Astrocyte of the cerebellum (primary cell): ENCODE measurements at regions not wholly inside any gene's neighbourhood (a gene's known extent, or its start where the extent isn't known, plus 50 kb on each side); places are given as distances from the start of the nearest gene placed in this dataset.

Experiments
- DNase-seq: peaks from one replicate; pipeline ENCODE4 v3.0.0-alpha.2; 2011; ENCODE audit warnings: low read depth
- H3K4me3 ChIP-seq: 2 replicates; pipeline ENCODE4 v1.5.1; 2011; ENCODE audit warnings: mild to moderate bottlenecking, low read depth, low read length, moderate library complexity
- in situ Hi-C: cut with HindIII; loops from 2 replicates; pipeline ENCODE4 v1.10.0; 2017; ENCODE audit warnings: low sequenced_read_pairs
- TF ChIP-seq, protein P1 (sequence below): IDR thresholded peaks from 2 replicates; pipeline ENCODE4 v1.5.1; 2012; ENCODE audit warnings: low read length, low read depth, moderate library complexity, mild to moderate bottlenecking; ENCODE audit errors: missing control alignments

DNA sequence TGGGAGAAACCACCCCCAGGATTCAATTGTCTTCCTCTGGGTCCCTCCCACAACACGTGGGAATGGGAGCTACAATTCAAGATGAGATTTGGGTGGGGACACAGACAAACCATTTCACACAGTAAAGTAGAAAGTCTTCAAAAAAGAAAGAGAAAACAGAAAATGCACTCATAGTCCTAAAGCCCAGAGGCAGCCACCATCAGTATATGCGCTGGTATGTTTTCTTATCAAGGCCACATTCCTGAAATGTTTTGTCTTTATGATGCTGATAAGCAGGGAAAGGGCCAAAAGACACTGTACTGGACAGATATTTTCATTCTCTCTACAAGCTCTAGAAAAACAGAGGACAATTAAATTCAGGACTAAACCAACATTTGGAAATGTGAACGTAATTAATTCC is 375.8 kb upstream of the TSHZ3 start:
- no peak overlapping the region for H3K4me3 ChIP-seq
- TF ChIP-seq, protein P1, sequence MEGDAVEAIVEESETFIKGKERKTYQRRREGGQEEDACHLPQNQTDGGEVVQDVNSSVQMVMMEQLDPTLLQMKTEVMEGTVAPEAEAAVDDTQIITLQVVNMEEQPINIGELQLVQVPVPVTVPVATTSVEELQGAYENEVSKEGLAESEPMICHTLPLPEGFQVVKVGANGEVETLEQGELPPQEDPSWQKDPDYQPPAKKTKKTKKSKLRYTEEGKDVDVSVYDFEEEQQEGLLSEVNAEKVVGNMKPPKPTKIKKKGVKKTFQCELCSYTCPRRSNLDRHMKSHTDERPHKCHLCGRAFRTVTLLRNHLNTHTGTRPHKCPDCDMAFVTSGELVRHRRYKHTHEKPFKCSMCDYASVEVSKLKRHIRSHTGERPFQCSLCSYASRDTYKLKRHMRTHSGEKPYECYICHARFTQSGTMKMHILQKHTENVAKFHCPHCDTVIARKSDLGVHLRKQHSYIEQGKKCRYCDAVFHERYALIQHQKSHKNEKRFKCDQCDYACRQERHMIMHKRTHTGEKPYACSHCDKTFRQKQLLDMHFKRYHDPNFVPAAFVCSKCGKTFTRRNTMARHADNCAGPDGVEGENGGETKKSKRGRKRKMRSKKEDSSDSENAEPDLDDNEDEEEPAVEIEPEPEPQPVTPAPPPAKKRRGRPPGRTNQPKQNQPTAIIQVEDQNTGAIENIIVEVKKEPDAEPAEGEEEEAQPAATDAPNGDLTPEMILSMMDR = no peak
- DNase-seq = no peak
- in situ Hi-C loops = no loop called here

DNA sequence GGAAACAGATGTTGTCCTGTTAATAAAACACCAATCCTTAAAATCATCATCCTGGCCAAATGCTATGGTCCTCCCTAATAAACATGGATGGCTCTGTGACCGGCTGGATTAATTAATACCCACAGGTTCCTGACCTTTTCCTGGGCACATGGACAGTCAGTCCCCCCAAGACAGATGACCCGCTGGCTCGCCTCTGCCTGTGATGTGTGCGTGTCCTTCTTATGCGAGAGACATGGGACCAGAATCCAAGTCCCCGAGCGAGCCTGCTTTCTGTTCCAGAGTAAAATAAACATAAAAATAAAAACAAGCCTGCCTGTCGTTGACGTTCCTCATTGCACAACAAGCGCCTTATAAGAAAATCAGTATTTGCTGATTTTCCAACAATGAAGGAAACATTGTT is 378.3 kb upstream of the TSHZ3 start:
- in situ Hi-C loops = no loop called here
- DNase-seq = no peak
- no peak overlapping the region for H3K4me3 ChIP-seq
- TF ChIP-seq, protein P1 = no peak

DNA sequence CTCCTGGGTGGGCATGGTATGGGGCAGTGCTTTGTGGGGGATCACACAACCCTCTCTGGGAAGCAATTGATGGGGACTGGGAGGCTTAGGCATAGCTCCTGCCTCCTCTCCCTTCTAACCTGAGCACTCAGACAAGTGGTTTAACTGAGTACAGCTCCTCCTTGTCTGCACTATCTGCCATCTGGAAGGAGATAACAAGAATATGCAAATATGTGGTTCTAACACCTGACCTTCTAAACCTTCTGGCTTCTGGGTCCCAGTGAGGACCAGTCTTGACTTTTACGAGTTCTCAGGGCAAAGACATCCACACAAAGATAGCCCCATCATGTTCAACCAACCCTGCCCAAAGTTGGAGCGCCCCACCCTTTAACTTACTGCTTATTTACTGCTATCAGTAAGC is 381.0 kb upstream of the TSHZ3 start:
- in situ Hi-C loops = no loop called here
- DNase-seq = no peak
- TF ChIP-seq, protein P1 = no peak
- no peak overlapping the region for H3K4me3 ChIP-seq

DNA sequence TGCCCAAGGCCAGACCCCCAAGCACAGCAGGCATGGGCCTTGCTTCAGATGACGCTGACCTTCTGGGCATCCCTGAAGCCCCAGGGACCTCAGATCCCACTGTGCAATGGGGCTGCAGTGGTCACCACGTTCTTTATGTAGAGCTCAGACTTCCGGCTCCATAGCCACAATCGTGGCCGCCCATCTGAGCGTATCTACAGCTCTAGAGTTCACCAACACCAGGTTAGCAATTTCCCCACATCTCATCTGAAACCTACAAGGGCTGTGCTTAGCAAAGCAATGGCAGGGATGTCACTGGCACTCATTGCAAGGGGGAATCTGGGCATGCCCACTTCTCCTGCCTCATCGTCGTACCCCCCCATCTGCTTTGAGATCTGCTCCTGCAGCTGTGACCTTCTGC is 384.4 kb upstream of the TSHZ3 start:
- no peak overlapping the region for H3K4me3 ChIP-seq
- no peak for DNase-seq
- TF ChIP-seq, protein P1 = no peak
- in situ Hi-C loops = no loop called here

DNA sequence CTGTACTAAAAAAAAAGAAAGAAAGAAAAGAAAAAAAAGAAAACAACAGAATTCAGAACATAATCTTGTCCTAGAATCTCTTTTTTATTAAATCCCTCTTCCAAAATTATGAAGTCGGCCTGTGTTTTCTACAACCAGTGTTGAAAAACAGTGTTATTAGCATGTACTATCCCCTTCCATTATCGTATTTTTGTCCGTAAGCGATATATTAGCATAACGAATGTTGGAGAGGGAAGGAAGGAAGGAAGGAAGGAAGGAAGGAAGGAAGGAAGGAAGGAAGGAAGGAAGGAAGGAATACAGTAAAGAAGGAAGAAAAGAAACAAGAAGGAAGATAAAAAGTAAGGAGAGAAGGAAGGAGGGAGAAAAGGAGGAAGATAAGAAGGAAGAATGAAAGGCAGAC is 393.0 kb upstream of the TSHZ3 start:
- DNase-seq = no peak
- TF ChIP-seq, protein P1 = no peak
- in situ Hi-C loops = no loop called here
- no peak overlapping the region for H3K4me3 ChIP-seq

DNA sequence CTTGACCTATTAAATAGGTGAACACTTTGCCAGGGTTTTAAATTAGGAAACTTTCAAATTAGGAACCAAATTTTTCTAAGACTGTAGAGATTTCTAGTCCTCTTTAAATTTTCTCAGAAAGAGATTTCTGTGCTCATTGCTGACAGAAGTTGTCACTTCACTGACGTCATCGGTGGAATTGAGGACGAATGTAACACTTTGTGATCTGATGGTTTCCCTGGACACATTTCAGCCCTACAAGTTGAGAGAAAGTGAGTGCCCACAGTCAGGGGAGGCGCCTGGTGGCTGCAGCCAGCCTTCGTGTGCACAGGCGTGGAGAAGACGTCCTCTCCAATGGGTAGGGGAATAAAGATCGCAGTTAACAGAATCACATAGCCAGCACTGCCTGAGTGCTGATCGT is 396.5 kb upstream of the TSHZ3 start:
- H3K4me3 ChIP-seq = no peak overlapping the region
- TF ChIP-seq, protein P1 = no peak
- in situ Hi-C loops = no loop called here
- no peak for DNase-seq

DNA sequence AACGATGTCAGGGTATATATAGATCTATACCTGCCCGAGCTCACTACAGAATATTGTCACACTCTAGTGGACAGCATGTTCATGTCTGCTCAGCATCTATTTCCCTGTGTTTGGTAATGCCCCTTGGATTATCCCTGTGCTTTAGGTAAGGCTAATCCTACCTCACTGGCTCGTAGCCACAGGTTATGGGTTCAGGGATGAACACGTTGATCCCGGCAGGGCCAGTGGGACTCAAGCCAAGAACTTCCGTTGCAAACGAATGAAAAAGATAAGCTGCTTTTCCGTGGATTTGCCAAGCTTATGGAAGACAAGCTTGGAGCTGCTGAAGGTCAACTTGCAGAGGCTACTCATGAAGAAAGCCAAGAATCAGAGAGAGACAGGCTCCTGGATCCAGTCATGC is 400.0 kb upstream of the TSHZ3 start:
- TF ChIP-seq, protein P1 = no peak
- no peak overlapping the region for H3K4me3 ChIP-seq
- no peak for DNase-seq
- in situ Hi-C loops = no loop called here
